Dedifferentiated amniotic fluid mesenchymal stem cell (primary cell): ENCODE measurements at regions not wholly inside any gene's neighbourhood (a gene's known extent, or its start where the extent isn't known, plus 50 kb on each side); places are given as distances from the start of the nearest gene placed in this dataset.

Source experiments
- DNase-seq: peaks from one replicate; pipeline ENCODE4 v3.0.0-alpha.2; 2016; ENCODE audit errors: extremely low spot score

- no peak for DNase-seq
Observed at GRCh38 chr6:50217841-50218240, 168.1 kb upstream of the DEFB112 start.

GRCh38 chr6:50236164-50236563, 186.4 kb upstream of the DEFB112 start:
- no peak for DNase-seq

GRCh38 chr6:50239853-50240252, 190.1 kb upstream of the DEFB112 start:
- no peak for DNase-seq

GRCh38 chr6:50240986-50241385, 191.3 kb upstream of the DEFB112 start:
- DNase-seq = no peak

GRCh38 chr6:50249493-50249892, 199.8 kb upstream of the DEFB112 start:
- DNase-seq = no peak

- DNase-seq = no peak
Observed at GRCh38 chr6:50257322-50257721, 207.6 kb upstream of the DEFB112 start.

- DNase-seq = no peak
Observed at GRCh38 chr6:50259903-50260302, 210.2 kb upstream of the DEFB112 start.

GRCh38 chr6:50264995-50265571, 215.4 kb upstream of the DEFB112 start:
- no peak for DNase-seq

- DNase-seq = no peak
Observed at GRCh38 chr6:50270415-50270814, 220.7 kb upstream of the DEFB112 start.

- DNase-seq = no peak
Observed at GRCh38 chr6:50271266-50271665, 221.5 kb upstream of the DEFB112 start.

GRCh38 chr6:50271817-50272216, 222.1 kb upstream of the DEFB112 start:
- DNase-seq = no peak

- DNase-seq = no peak
Observed at GRCh38 chr6:50272611-50273010, 222.9 kb upstream of the DEFB112 start.

- no peak for DNase-seq
Observed at GRCh38 chr6:50276771-50277261, 227.1 kb upstream of the DEFB112 start.

- DNase-seq = no peak
Observed at GRCh38 chr6:50277774-50278173, 228.0 kb upstream of the DEFB112 start.

GRCh38 chr6:50278663-50279062, 228.9 kb upstream of the DEFB112 start:
- no peak for DNase-seq

- DNase-seq = no peak
Observed at GRCh38 chr6:50285735-50286134, 236.0 kb upstream of the DEFB112 start.

- no peak for DNase-seq
Observed at GRCh38 chr6:50288241-50288640, 238.5 kb upstream of the DEFB112 start.

GRCh38 chr6:50288881-50289280, 239.2 kb upstream of the DEFB112 start:
- DNase-seq = no peak

GRCh38 chr6:50289366-50289765, 239.6 kb upstream of the DEFB112 start:
- DNase-seq = no peak

GRCh38 chr6:50301307-50301706, 251.6 kb upstream of the DEFB112 start:
- DNase-seq = no peak

GRCh38 chr6:50305660-50306059, 255.9 kb upstream of the DEFB112 start:
- no peak for DNase-seq

GRCh38 chr6:50318536-50318935, 268.8 kb upstream of the DEFB112 start:
- no peak for DNase-seq

- no peak for DNase-seq
Observed at GRCh38 chr6:50330347-50330746, 280.6 kb upstream of the DEFB112 start.

- DNase-seq = no peak
Observed at GRCh38 chr6:50330963-50331362, 281.2 kb upstream of the DEFB112 start.
